Activated naive CD4-positive, alpha-beta T cell treated with anti-CD3 and anti-CD28 coated beads, Interleukin-2, amount 10 ng/mL, durations not matched to agents 7 days and 5 days (primary cell): ENCODE measurements at regions not wholly inside any gene's neighbourhood (a gene's known extent, or its start where the extent isn't known, plus 50 kb on each side); places are given as distances from the start of the nearest gene placed in this dataset.
"Not testable (repeated sequence)": the region's sequence is repeated elsewhere in the genome, so short reads cannot be mapped to it uniquely, and the experiment has no call there.

Source experiments
- CTCF ChIA-PET: fragments of 350-600 bp; sonication (Branson Sonifier 250); formaldehyde crosslinking; loops from one replicate; lab custom pipeline; 2021; ENCODE audit warnings: antibody characterized with exemption; lab: Charles Lee
- DNase-seq: peaks from one replicate; pipeline ENCODE4 v3.0.0-alpha.2; 2020
- H3K27ac Mint-ChIP-seq: one replicate; pipeline ENCODE4 v1.8.0; 2021; ENCODE audit warnings: mild to moderate bottlenecking, moderate library complexity, mixed read lengths
- H3K27me3 Mint-ChIP-seq: one replicate; pipeline ENCODE4 v1.8.0; 2021; ENCODE audit warnings: mild to moderate bottlenecking, mixed read lengths
- H3K36me3 Mint-ChIP-seq: one replicate; pipeline ENCODE4 v1.8.0; 2021; ENCODE audit warnings: mixed read lengths
- H3K4me1 Mint-ChIP-seq: one replicate; pipeline ENCODE4 v1.8.0; 2021; ENCODE audit warnings: mixed read lengths
- H3K4me3 Mint-ChIP-seq: one replicate; pipeline ENCODE4 v1.8.0; 2021; ENCODE audit warnings: mild to moderate bottlenecking, moderate library complexity, mixed read lengths
- H3K9me3 Mint-ChIP-seq: one replicate; pipeline ENCODE4 v1.8.0; 2021; ENCODE audit warnings: mixed read lengths

- DNase-seq: no peak
- H3K27ac Mint-ChIP-seq: no peak overlapping the region
- no peak overlapping the region for H3K4me3 Mint-ChIP-seq
These were observed 102.9 kb downstream of the COX18 start for GRCh38 chr4:72966652-72967051.

GRCh38 chr4:72959411-72959810, 110.1 kb downstream of the COX18 start:
- no peak for DNase-seq
- Mint-ChIP-seq H3K4me3 (no peak overlapping the region), H3K27me3 (no peaks in the 10 kb centered on the region), H3K36me3 (no peaks in the 10 kb centered on the region), H3K9me3 (peaks cover 8% of the 10 kb centered on the region), H3K27ac (no peak overlapping the region), H3K4me1 (no peaks in the 10 kb centered on the region)
- CTCF ChIA-PET: no interaction called here

More at GRCh38 chr4:72966652-72967051, 102.9 kb downstream of the COX18 start:
- Mint-ChIP-seq H3K36me3 (no peaks in the 10 kb centered on the region), H3K4me1 (no peaks in the 10 kb centered on the region), H3K27me3 (peaks cover 6% of the 10 kb centered on the region), H3K9me3 (peaks cover 5% of the 10 kb centered on the region)
- CTCF ChIA-PET: no interaction called here

DNA sequence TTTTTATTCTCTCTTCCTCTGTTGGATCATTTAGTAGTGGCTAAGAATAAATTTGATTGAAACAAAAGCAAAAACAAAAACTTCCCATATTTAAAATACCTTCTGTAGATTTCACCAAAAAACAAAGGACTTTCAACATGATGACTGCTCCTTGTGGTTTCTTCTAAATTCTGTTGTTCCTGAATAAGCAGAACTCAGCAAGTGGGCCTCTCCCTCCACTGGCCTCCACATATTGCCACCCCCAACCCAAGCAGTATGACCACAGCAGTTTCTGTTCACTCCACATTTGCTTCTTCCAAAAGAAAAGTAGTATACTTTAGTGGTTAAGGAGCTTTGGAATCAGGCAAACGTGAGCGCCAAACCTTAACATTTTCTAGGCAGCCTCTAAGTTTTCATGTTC, 114.7 kb downstream of the COX18 start:
- no peaks in the 10 kb centered on the region for H3K36me3 Mint-ChIP-seq
- H3K27me3 Mint-ChIP-seq: no peaks in the 10 kb centered on the region
- no peak overlapping the region for H3K4me3 Mint-ChIP-seq
- CTCF ChIA-PET: no interaction called here
- DNase-seq: no peak
- H3K27ac Mint-ChIP-seq: no peak overlapping the region
- H3K4me1 Mint-ChIP-seq: no peaks in the 10 kb centered on the region
- peaks cover 1% of the 10 kb centered on the region for H3K9me3 Mint-ChIP-seq

DNA sequence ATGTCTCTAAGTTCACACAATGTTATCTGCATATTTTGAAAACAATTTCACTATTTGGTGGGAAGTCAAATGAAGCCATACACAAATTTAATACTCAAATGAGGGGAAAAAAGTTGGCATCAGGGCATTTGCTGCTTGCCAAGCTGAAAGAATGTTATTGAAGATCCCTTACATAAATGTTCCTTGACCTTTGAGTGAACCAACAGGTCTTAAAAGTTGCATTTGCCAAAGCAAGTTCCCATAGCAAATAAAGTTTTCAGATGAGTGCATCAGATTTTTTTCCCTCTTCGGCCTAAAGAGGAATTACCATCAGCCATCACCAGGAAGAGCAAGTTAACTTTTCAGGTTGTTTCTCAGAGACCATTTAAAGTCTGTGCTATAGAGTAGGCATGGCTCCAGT, 115.9 kb downstream of the COX18 start:
- H3K9me3 Mint-ChIP-seq: no peaks in the 10 kb centered on the region
- CTCF ChIA-PET: no interaction called here

GRCh38 chr4:72951628-72952027, 117.9 kb downstream of the COX18 start:
- DNase-seq: no peak
- no peaks in the 10 kb centered on the region for H3K27me3 Mint-ChIP-seq
- H3K4me3 Mint-ChIP-seq: no peak overlapping the region
- no peaks in the 10 kb centered on the region for H3K9me3 Mint-ChIP-seq
- CTCF ChIA-PET: no interaction called here
- no peak overlapping the region for H3K27ac Mint-ChIP-seq
- H3K4me1 Mint-ChIP-seq: no peaks in the 10 kb centered on the region
- no peaks in the 10 kb centered on the region for H3K36me3 Mint-ChIP-seq

More for the DNA sequence above, 115.9 kb downstream of the COX18 start:
- H3K36me3 Mint-ChIP-seq: no peaks in the 10 kb centered on the region
- no peaks in the 10 kb centered on the region for H3K4me1 Mint-ChIP-seq
- H3K4me3 Mint-ChIP-seq: no peak overlapping the region
- DNase-seq: no peak
- no peak overlapping the region for H3K27ac Mint-ChIP-seq
- H3K27me3 Mint-ChIP-seq: no peaks in the 10 kb centered on the region

DNA sequence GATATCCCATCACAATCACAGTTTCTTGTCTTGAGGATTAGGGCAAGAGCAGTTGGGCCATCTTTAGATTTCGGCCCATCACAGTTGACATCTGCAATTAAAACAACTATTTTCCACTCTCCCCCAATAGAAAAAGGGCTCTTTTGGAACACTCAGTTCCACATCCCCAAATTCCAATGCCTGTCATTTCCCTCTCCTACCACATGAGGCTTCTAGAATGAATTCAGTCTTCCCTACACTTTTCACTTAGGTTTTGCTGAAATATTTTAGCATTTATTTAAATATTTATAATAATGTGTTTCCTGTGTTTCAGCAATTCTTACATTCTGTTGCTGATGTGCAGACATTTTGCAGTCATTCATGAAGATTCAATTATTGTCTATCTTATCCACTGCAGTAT, 118.4 kb downstream of the COX18 start:
- CTCF ChIA-PET: no interaction called here
- Mint-ChIP-seq H3K9me3 (no peaks in the 10 kb centered on the region), H3K27me3 (no peaks in the 10 kb centered on the region), H3K27ac (no peak overlapping the region), H3K4me3 (no peak overlapping the region), H3K36me3 (no peaks in the 10 kb centered on the region), H3K4me1 (no peaks in the 10 kb centered on the region)
- DNase-seq: no peak

DNA sequence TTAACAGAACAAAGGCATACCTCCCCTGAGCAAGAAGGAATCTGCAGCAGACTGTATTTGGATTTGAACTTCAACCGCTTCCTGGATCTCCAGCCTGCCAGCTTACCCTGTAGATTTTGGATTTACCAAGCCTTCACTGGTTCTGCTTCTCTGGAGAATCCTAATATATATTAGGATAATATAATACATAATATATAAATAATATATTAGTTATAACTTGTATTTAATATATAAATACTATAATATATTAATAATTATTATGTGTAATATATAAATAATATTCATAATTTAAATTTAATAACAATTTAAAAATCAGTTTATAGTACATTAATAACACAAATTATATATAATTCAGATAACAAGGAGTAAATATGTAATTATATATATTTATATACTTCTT, 121.4 kb downstream of the COX18 start:
- CTCF ChIA-PET: no interaction called here
- no peaks in the 10 kb centered on the region for H3K36me3 Mint-ChIP-seq
- no peaks in the 10 kb centered on the region for H3K4me1 Mint-ChIP-seq
- H3K27ac Mint-ChIP-seq: no peak overlapping the region
- H3K4me3 Mint-ChIP-seq: no peak overlapping the region
- no peak for DNase-seq
- H3K9me3 Mint-ChIP-seq: no peaks in the 10 kb centered on the region
- H3K27me3 Mint-ChIP-seq: no peaks in the 10 kb centered on the region

GRCh38 chr4:72945719-72946336, 123.7 kb downstream of the COX18 start:
- no peak overlapping the region for H3K4me3 Mint-ChIP-seq
- H3K36me3 Mint-ChIP-seq: no peaks in the 10 kb centered on the region
- CTCF ChIA-PET: no interaction called here
- H3K4me1 Mint-ChIP-seq: no peaks in the 10 kb centered on the region
- H3K27ac Mint-ChIP-seq: no peak overlapping the region
- H3K9me3 Mint-ChIP-seq: no peaks in the 10 kb centered on the region
- DNase-seq: no peak
- no peaks in the 10 kb centered on the region for H3K27me3 Mint-ChIP-seq

DNA sequence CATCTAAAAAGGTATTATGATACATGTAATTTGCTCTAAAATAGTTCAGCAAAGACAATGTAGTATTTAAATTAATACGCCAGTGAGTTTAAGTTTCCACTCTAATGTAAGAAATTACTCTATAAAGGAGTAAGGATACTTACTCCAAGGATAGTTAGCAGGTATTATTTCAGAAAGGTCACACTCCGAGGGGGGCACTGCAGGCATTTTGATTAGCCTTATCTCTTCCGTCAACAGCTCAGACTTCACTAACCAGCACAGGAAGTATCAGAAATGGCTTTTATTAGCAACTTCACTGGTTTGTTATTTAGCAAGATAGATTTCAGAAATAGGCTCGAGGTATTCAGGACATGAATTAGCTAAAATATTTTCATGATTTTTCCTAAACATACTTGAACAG, 127.0 kb downstream of the COX18 start:
- no peak for DNase-seq
- Mint-ChIP-seq H3K9me3 (no peaks in the 10 kb centered on the region), H3K27ac (no peak overlapping the region), H3K4me3 (no peak overlapping the region), H3K27me3 (no peaks in the 10 kb centered on the region), H3K36me3 (no peaks in the 10 kb centered on the region), H3K4me1 (no peaks in the 10 kb centered on the region)
- CTCF ChIA-PET: no interaction called here

GRCh38 chr4:72938516-72938915, 131.0 kb downstream of the COX18 start:
- no peak for DNase-seq
- Mint-ChIP-seq H3K36me3 (no peaks in the 10 kb centered on the region), H3K4me3 (no peak overlapping the region), H3K9me3 (no peaks in the 10 kb centered on the region), H3K27me3 (no peaks in the 10 kb centered on the region), H3K27ac (no peak overlapping the region), H3K4me1 (no peaks in the 10 kb centered on the region)
- CTCF ChIA-PET: no interaction called here

GRCh38 chr4:72935462-72935861, 134.1 kb downstream of the COX18 start:
- Mint-ChIP-seq H3K27ac (no peak overlapping the region), H3K9me3 (no peaks in the 10 kb centered on the region), H3K36me3 (no peaks in the 10 kb centered on the region), H3K4me3 (no peak overlapping the region), H3K4me1 (no peaks in the 10 kb centered on the region), H3K27me3 (no peaks in the 10 kb centered on the region)
- no peak for DNase-seq
- CTCF ChIA-PET: no interaction called here

DNA sequence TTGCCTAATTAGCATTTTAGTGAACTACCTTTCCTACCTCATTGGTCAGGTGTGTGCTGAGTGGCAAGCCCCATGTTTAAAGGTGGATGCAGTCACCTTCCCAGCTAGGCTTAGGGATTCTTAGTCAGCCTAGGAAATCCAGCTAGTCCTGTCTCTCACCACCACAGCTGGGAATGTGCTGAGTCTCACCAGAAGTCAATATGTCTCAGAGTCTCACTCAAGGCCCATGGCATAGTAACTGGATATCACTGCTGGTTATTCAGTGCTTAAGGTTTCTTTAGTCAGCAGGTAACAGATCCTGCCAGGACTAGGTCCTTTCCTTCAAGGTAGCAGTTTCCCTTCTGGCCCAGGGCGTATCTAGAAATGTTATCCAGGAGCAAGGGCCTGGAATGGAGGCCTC, 136.5 kb downstream of the COX18 start:
- Mint-ChIP-seq H3K27me3 (no peaks in the 10 kb centered on the region), H3K4me3 (no peak overlapping the region), H3K4me1 (no peaks in the 10 kb centered on the region), H3K27ac (no peak overlapping the region), H3K36me3 (no peaks in the 10 kb centered on the region), H3K9me3 (no peaks in the 10 kb centered on the region)
- DNase-seq: no peak
- CTCF ChIA-PET: no interaction called here

- no peak overlapping the region for H3K27ac Mint-ChIP-seq
- no peaks in the 10 kb centered on the region for H3K36me3 Mint-ChIP-seq
- no peak overlapping the region for H3K4me3 Mint-ChIP-seq
- no peaks in the 10 kb centered on the region for H3K4me1 Mint-ChIP-seq
- DNase-seq: no peak
- CTCF ChIA-PET: no interaction called here
- H3K27me3 Mint-ChIP-seq: no peaks in the 10 kb centered on the region
- H3K9me3 Mint-ChIP-seq: no peaks in the 10 kb centered on the region
These were observed 138.2 kb downstream of the COX18 start for GRCh38 chr4:72931346-72931745.

GRCh38 chr4:72929596-72930274, 139.8 kb downstream of the COX18 start:
- CTCF ChIA-PET, H3K27ac Mint-ChIP-seq, H3K36me3 Mint-ChIP-seq, H3K4me3 Mint-ChIP-seq, DNase-seq, H3K4me1 Mint-ChIP-seq, H3K27me3 Mint-ChIP-seq, H3K9me3 Mint-ChIP-seq: not testable (repeated sequence)

GRCh38 chr4:72924814-72925213, 144.7 kb downstream of the COX18 start:
- H3K4me3 Mint-ChIP-seq: no peak overlapping the region
- no peaks in the 10 kb centered on the region for H3K4me1 Mint-ChIP-seq
- CTCF ChIA-PET: no interaction called here
- no peak for DNase-seq
- H3K27ac Mint-ChIP-seq: no peak overlapping the region
- H3K36me3 Mint-ChIP-seq: no peaks in the 10 kb centered on the region
- H3K27me3 Mint-ChIP-seq: no peaks in the 10 kb centered on the region
- H3K9me3 Mint-ChIP-seq: no peaks in the 10 kb centered on the region
